HCT116 (cell line): ENCODE measurements at regions not wholly inside any gene's neighbourhood (a gene's known extent, or its start where the extent isn't known, plus 50 kb on each side); places are given as distances from the start of the nearest gene placed in this dataset.

Source experiments
- ATAC-seq: fragments of 200-7000 bp; cut with Tn5 transposase; 2 replicates; pipeline ENCODE4 v1.9.1; 2020; ENCODE audit warnings: mild to moderate bottlenecking, moderate library complexity
- BruUV-seq: library from RNA; stranded (reverse); fragments of 400-500 nt; replicated peaks from 2 replicates; lab custom pipeline; 2021; lab: Mats Ljungman, UMichigan
- CTCF ChIA-PET: fragments of 300-600 bp; sonication (Branson Sonifier 250); formaldehyde crosslinking; loops from one replicate; lab custom pipeline; 2021; ENCODE audit warnings: antibody characterized with exemption; lab: Charles Lee
- POLR2A ChIA-PET: fragments of 300-600, 350-600 bp; sonication (Branson Sonifier 250); formaldehyde crosslinking; loops from one replicate; lab custom pipeline; 2021; ENCODE audit warnings: antibody characterized with exemption; lab: Charles Lee
- RAD21 ChIA-PET, 2 experiments: fragments of 300-600 bp; sonication (Branson Sonifier 250); formaldehyde crosslinking; loops; one replicate each; lab custom pipeline; 2023; ENCODE audit warnings: low total read pairs in 2 of 2; ENCODE audit not compliant: uncharacterized antibody in 2 of 2, unreplicated experiment in 2 of 2, low non-redundant PET in 1 of 2; lab: Charles Lee
- DNase-seq: peaks from one replicate; pipeline ENCODE4 v3.0.0-alpha.2; 2010; ENCODE audit warnings: low read depth, low spot score
- H2AFZ ChIP-seq: fragments of 200-600 bp; shearing (Covaris generic), sonication (generic); 2 replicates; pipeline ENCODE4 v1.6.1; 2017; ENCODE audit warnings: low read depth, mixed run types, mixed read lengths, antibody characterized with exemption, low read length; ENCODE audit not compliant: poor library complexity, severe bottlenecking
- H3K27ac ChIP-seq: 2 replicates; pipeline ENCODE4 v1.5.1; 2012; ENCODE audit warnings: low read depth, low read length
- H3K27me3 ChIP-seq: fragments of 200-600 bp; sonication (generic); 2 replicates; pipeline ENCODE4 v1.6.1; 2016; ENCODE audit warnings: mixed run types, low read length, mixed read lengths; ENCODE audit not compliant: insufficient read depth
- H3K36me3 ChIP-seq, 2 experiments: fragments of 200-500 bp in 1 of 2; fragments of 200-600 bp in 1 of 2; sonication (Bioruptor generic) in 1 of 2; sonication (generic) in 1 of 2; 2 replicates each; pipeline versions ENCODE4 v1.5.1 to v1.6.1; 2014 to 2016; ENCODE audit warnings: low read length in 2 of 2, inconsistent platforms in 1 of 2, mixed read lengths in 1 of 2, mixed run types in 1 of 2; ENCODE audit not compliant: insufficient read depth in 2 of 2, control insufficient read depth in 1 of 2
- H3K4me1 ChIP-seq, 2 experiments: fragments of 200-600 bp in 1 of 2; sonication (generic) in 1 of 2; 2 replicates each; pipeline versions ENCODE4 v1.5.1 to v1.6.1; 2012 to 2017; ENCODE audit warnings: low read length in 2 of 2, inconsistent platforms in 1 of 2, mild to moderate bottlenecking in 1 of 2, mixed read lengths in 1 of 2, mixed run types in 1 of 2, moderate library complexity in 1 of 2; ENCODE audit not compliant: insufficient read depth in 2 of 2, control insufficient read depth in 1 of 2
- H3K4me2 ChIP-seq: fragments of 200-600 bp; sonication (generic); 2 replicates; pipeline ENCODE4 v1.6.1; 2017; ENCODE audit warnings: mixed run types, low read length, mixed read lengths
- H3K4me3 ChIP-seq, 2 experiments: fragments of 200-600 bp in 1 of 2; sonication (generic) in 1 of 2; replicated peaks in 1 of 2; 2 replicates each; pipeline ENCODE4 v1.5.1; 2011 to 2016; ENCODE audit warnings: low read length in 2 of 2, control low read depth in 1 of 2, low read depth in 1 of 2, mild to moderate bottlenecking in 1 of 2, mixed read lengths in 1 of 2, mixed run types in 1 of 2
- H3K79me2 ChIP-seq: fragments of 200-600 bp; sonication (generic); 2 replicates; pipeline ENCODE4 v1.6.1; 2017; ENCODE audit warnings: mild to moderate bottlenecking, mixed run types, low read length, moderate library complexity, mixed read lengths; ENCODE audit not compliant: insufficient read depth
- H3K9ac ChIP-seq: fragments of 200-600 bp; sonication (generic); 2 replicates; pipeline ENCODE4 v1.6.1; 2016; ENCODE audit warnings: low read length, mixed read lengths
- H3K9me2 ChIP-seq: fragments of 200-600 bp; sonication (generic), shearing (Covaris generic); 2 replicates; pipeline ENCODE4 v1.6.1; 2017; ENCODE audit warnings: mixed run types, mild to moderate bottlenecking, moderate library complexity; ENCODE audit not compliant: insufficient read depth
- H3K9me3 ChIP-seq, 2 experiments: fragments of 200-500 bp in 1 of 2; fragments of 200-600 bp in 1 of 2; sonication (Bioruptor generic) in 1 of 2; sonication (generic) in 1 of 2; 2 replicates each; pipeline ENCODE4 v1.6.1; 2014 to 2017; ENCODE audit warnings: low read length in 2 of 2, mixed read lengths in 2 of 2, inconsistent platforms in 1 of 2, low read depth in 1 of 2, mild to moderate bottlenecking in 1 of 2, mixed run types in 1 of 2, moderate library complexity in 1 of 2; ENCODE audit not compliant: control insufficient read depth in 1 of 2, insufficient read depth in 1 of 2
- H4K20me1 ChIP-seq: fragments of 200-600 bp; sonication (generic), shearing (Covaris generic); 2 replicates; pipeline ENCODE4 v1.6.1; 2017; ENCODE audit warnings: mixed run types, mild to moderate bottlenecking, moderate library complexity; ENCODE audit not compliant: insufficient read depth
- CBX3 ChIP-seq: IDR thresholded peaks from 2 replicates; pipeline ENCODE4 v1.6.1; 2012; ENCODE audit warnings: low read depth
- CEBPB ChIP-seq: IDR thresholded peaks from 2 replicates; pipeline ENCODE4 v1.6.1; 2012; ENCODE audit warnings: low read depth
- EGR1 ChIP-seq: IDR thresholded peaks from 2 replicates; pipeline ENCODE4 v1.6.1; 2012; ENCODE audit warnings: low read depth
- ELF1 ChIP-seq: IDR thresholded peaks from 2 replicates; pipeline ENCODE4 v1.6.1; 2012; ENCODE audit warnings: low read depth, borderline replicate concordance
- RAD21 ChIP-seq: IDR thresholded peaks from 2 replicates; pipeline ENCODE4 v1.6.1; 2012; ENCODE audit warnings: low read depth, mild to moderate bottlenecking
- REST ChIP-seq: IDR thresholded peaks from 2 replicates; pipeline ENCODE4 v1.6.1; 2012; ENCODE audit warnings: low read depth
- SIN3A ChIP-seq: IDR thresholded peaks from 2 replicates; pipeline ENCODE4 v1.6.1; 2012; ENCODE audit warnings: low read depth
- SP1 ChIP-seq: IDR thresholded peaks from 2 replicates; pipeline ENCODE4 v1.6.1; 2012; ENCODE audit warnings: low read depth
- SRF ChIP-seq: IDR thresholded peaks from 2 replicates; pipeline ENCODE4 v1.6.1; 2012; ENCODE audit warnings: low read depth
- ZNF274 ChIP-seq: fragments of 200-500 bp; sonication (Bioruptor generic); IDR thresholded peaks from 2 replicates; pipeline ENCODE4 v1.6.1; 2014; ENCODE audit warnings: mild to moderate bottlenecking, low read depth, low read length, inconsistent platforms
- intact Hi-C: fragments of 100-400 bp; cut with micrococcal nuclease; formaldehyde crosslinking; loops from 2 replicates; pipeline ENCODE4 v1.10.0; 2022

GRCh38 chr20:50295345-50295744 lies 104.7 kb downstream of the CEBPB start:
- no TSS peak for BruUV-seq
- POLR2A ChIA-PET, result interaction anchor here (0.7 kb wide), 1 partner anchor 177 kb away, joined by 7 read pairs; no protein-coding TSS in a partner anchor
- H3K9me3 ChIP-seq, result no peaks in the 10 kb centered on the region

More at GRCh38 chr20:50295345-50295744, 104.7 kb downstream of the CEBPB start:
- H3K27me3 ChIP-seq, result no peaks in the 10 kb centered on the region
- CTCF ChIA-PET, result no interaction called here
- TF ChIP-seq EGR1, result no peak
- no peak for TF ChIP-seq ZNF274
- no peak for TF ChIP-seq RAD21
- no peak for TF ChIP-seq SP1
- TF ChIP-seq ELF1, result no peak
- TF ChIP-seq CBX3, result no peak
- no peak for TF ChIP-seq REST
- TF ChIP-seq CEBPB, result no peak
- TF ChIP-seq SRF, result no peak
- TF ChIP-seq SIN3A, result no peak
- TF ChIP-seq, all 23 proteins: peak for 0
- Histone ChIP-seq H3K9ac (no peak overlapping the region), H3K79me2 (no peaks in the 10 kb centered on the region), H3K36me3 (no peaks in the 10 kb centered on the region), H3K4me3 (no peak overlapping the region), H2AFZ (no peak overlapping the region), H3K4me2 (no peak overlapping the region), H3K4me1 (peaks cover 18 to 30% of the 10 kb centered on the region in 2 experiments), H3K9me2 (no peaks in the 10 kb centered on the region), H3K27ac (no peak overlapping the region), H4K20me1 (no peaks in the 10 kb centered on the region)
- RAD21 ChIA-PET, result no interaction called here
- intact Hi-C loops, result no loop called here
- ATAC-seq (no peak), DNase-seq (no peak)
